D721Med (cell line): ENCODE measurements at regions not wholly inside any gene's neighbourhood (a gene's known extent, or its start where the extent isn't known, plus 50 kb on each side); places are given as distances from the start of the nearest gene placed in this dataset.

Experiments used
- DNase-seq: peaks from one replicate; pipeline ENCODE4 v3.0.0; 2011; ENCODE audit warnings: low spot score; ENCODE audit not compliant: insufficient read length
- FAIRE-seq: peaks from 2 replicates; lab custom pipeline; 2011; peaks lifted over from hg19 to GRCh38; lab: Jason Lieb, UNC
- TF ChIP-seq, protein P1 (sequence below): IDR thresholded peaks from 2 replicates; pipeline ENCODE4 v1.5.1; 2012; ENCODE audit warnings: mild to moderate bottlenecking, control low read depth; ENCODE audit not compliant: insufficient read depth; ENCODE audit errors: missing control alignments

DNA sequence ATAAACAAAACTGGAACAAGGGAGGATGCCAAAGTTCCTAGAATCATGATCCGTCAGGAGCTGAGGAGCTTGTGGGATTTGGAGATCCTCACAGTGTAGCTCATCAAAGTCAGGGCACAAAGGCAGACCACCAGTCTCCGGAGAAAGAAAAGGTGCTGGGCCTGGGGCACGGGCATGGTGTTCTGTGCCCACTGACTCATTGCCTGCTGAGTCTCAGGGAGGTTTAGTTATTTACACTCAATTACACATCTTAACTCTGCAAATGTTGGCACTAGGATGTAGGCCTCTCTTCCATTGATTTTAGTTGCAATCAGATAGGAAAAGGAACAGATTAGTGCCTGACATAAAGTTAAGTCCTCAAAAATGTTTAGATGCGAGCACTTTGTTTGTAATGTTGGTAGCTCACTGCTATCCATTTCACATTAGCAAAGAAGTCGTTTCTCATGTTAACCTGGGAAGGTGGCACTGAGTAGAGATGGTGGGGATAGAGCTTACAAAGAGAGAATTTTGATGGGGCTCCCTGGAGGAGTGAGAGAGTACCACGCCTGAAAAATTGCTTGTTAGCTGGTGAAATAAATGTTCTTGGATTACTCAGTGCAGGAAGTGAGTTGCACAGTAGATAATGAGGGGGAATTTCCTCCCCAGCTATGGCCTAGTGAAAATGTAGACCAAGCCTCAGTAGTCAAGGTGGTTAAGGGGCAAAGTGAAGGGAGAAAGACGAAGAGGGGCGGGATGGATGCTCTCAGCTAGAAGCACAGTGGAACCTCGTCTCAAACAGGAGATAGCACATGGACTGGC lies 109.5 kb upstream of the CD180 start:
- no peak for FAIRE-seq
- no peak for DNase-seq
- TF ChIP-seq, protein P1, sequence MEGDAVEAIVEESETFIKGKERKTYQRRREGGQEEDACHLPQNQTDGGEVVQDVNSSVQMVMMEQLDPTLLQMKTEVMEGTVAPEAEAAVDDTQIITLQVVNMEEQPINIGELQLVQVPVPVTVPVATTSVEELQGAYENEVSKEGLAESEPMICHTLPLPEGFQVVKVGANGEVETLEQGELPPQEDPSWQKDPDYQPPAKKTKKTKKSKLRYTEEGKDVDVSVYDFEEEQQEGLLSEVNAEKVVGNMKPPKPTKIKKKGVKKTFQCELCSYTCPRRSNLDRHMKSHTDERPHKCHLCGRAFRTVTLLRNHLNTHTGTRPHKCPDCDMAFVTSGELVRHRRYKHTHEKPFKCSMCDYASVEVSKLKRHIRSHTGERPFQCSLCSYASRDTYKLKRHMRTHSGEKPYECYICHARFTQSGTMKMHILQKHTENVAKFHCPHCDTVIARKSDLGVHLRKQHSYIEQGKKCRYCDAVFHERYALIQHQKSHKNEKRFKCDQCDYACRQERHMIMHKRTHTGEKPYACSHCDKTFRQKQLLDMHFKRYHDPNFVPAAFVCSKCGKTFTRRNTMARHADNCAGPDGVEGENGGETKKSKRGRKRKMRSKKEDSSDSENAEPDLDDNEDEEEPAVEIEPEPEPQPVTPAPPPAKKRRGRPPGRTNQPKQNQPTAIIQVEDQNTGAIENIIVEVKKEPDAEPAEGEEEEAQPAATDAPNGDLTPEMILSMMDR = no peak

DNA sequence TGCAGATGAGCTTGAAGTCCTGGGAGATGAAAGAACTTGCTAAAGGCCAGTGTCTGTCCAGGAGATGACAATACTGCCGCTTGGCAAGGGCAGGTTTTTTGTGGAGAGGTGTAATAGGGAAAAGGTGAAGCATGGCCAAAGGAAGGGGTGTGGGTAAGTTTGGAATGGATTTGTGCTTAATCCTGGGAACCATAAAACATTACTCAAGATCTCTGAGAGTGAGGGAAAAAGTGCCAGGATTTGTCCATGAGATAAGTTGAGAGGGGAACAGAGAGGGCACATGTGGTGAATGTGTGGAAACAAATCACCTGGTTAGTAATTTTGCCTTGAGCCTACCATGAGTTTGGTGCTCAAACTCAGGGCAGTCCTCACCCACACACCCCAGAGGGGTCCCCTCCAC lies 108.8 kb upstream of the CD180 start:
- TF ChIP-seq, protein P1 = no peak
- no peak for DNase-seq
- FAIRE-seq = no peak

DNA sequence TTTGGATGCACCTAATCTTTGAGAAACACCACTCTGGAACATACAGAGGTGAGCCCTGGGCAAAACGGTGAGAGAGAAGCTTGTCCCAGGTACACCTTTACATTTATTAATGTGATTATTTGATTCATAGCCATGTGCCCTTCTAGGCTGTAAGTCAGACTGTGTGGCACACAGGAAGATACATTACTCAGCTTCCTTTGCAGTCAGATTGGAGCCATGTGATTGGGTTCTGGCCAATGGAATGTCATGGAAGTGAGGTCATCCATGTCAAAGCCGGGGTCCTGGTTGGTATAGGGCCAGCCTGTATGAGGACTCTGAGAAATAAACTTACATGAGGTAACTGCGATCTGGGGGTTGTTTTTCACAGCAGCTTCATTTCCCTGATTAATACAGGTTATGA lies 106.8 kb upstream of the CD180 start:
- no peak for DNase-seq
- TF ChIP-seq, protein P1 = no peak
- FAIRE-seq = no peak

DNA sequence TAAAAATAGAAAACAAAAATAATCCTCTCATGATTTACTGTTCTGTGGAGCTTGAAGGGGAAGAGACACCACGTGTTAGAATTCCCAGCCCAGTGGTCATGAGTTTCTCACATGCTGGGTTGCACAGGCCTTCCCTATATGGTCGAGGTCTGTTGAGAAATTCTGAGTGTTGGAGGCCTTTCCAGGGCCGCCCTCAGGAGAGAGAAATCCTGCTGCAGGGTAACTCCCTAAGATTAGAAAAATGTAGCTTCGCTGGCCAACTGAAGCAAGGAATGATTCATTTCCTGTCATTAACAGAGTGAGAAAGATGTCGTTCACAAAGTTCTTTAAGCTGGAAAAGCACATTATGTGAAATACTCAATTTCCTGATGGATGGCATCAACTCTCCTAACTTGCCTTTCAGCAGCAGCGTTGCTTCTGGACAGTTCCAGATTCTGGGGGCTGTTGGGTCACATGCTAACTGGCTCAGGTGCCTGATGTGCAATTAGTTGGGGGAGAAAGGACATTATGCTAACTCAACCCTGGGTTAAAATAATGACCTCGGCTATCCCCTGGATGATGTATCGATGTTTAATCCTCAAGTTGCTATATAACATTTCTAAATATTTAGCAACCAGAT lies 104.8 kb upstream of the CD180 start:
- no peak for DNase-seq
- TF ChIP-seq, protein P1 = no peak
- no peak for FAIRE-seq

DNA sequence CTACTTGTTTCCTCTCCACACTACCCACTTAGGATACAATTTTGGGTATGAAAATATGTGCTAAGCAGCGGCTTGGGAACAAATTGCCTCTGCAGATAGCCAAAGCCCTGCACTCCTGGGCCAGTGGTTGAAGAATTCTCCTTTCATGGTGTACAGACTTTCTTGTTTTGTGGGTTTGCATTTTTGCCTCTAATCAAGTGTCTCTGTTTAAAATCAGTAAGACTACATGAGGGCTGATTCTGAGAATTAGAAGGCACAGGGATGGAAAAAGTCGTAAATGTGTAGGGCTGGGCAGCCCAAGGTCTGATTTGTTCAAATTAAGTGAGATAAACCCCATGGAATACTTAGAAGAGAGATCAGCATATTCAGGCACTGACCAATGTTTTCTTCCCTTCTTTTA lies 103.7 kb upstream of the CD180 start:
- FAIRE-seq = no peak
- TF ChIP-seq, protein P1 = no peak
- no peak for DNase-seq

DNA sequence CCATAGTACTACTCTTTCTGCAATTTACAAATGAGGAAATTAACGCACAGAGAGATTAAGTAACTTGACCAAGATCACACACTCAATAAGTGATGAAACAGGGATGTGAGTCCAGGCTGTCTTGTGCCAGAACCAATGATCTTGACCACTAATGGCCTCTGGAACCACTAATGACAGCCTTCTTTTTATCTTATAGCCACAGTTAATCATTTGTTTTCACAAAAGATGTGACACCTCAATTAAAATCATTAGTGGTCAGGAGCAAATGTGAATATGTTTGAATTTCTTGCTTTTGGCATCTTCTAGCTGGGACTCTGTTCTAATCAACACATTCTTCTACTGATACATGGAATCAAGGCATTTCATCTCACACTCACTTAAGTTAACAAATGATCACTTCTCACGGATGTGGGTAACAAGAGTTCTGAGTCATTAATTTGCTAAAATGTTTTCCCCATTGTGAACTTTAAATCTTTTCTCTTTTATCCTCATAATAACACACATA lies 102.7 kb upstream of the CD180 start:
- DNase-seq (no peak), FAIRE-seq (no peak)
- TF ChIP-seq, protein P1 = no peak

DNA sequence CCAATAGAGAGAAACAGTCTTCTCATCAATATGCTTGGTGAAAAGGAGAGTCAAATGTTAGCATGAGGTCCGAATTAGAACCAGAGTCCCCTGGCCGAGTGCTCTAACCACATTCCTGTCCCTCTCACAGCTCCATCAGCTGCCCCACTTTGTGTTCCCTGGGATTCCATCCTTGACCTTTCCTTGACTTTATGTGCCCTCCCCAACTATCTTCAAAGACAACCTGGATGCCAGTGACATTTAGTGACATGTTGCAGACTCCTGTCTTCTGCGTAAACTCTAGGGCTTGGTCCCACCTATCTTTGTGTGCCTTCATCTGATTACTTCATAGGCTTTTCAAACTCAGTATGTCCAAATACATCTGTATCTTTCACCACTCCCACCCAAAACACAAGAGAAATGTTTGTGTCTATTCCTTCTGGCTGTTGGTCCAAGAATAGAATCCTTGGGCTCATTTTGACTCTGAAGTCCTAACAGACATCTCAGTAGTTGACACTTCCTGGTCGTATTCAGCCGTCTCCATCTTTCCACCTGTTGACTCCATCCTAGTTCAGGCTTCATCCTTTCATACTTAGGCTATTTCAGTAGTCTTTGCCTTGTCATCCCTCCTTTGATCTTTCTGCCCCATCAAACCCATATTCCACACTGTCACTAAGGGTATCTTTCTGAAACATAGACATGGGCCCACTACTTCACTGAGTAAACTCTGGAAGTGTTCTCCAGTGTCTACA lies 101.4 kb upstream of the CD180 start:
- DNase-seq (no peak), FAIRE-seq (no peak)
- TF ChIP-seq, protein P1 = no peak
